ENCODE measurements at regions not wholly inside any gene's neighbourhood (a gene's known extent, or its start where the extent isn't known, plus 50 kb on each side); places are given as distances from the start of the nearest gene placed in this dataset.

DNA sequence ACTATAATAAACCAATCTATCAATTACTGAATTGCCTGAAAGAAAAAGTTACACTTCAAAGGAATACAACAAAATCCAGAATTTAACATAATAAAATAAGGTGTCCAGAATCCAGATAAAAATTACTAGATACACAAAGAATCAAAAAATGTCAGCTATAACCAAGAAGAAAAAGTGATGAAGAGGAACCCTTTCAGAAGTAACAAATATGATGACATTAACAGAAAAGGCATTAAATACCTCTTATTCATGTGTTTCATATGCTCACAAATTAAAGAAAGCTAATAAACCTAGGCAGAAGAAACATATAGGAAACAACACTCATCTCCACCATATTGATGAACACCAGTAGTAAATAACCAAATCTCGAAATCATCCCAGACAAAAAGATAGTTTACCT, 722.8 kb downstream of the ADCYAP1 start (continued):
- TF ChIP-seq ARID4B (CRISPR knock-in tag; IDR thresholded peaks at IDR 0.05; ENCODE audit: borderline replicate concordance) (no peak), FOXK1 (CRISPR knock-in tag; IDR thresholded peaks at IDR 0.05) (no peak)
- TF ChIP-seq, protein P1, sequence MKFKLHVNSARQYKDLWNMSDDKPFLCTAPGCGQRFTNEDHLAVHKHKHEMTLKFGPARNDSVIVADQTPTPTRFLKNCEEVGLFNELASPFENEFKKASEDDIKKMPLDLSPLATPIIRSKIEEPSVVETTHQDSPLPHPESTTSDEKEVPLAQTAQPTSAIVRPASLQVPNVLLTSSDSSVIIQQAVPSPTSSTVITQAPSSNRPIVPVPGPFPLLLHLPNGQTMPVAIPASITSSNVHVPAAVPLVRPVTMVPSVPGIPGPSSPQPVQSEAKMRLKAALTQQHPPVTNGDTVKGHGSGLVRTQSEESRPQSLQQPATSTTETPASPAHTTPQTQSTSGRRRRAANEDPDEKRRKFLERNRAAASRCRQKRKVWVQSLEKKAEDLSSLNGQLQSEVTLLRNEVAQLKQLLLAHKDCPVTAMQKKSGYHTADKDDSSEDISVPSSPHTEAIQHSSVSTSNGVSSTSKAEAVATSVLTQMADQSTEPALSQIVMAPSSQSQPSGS (CRISPR knock-in tag; IDR thresholded peaks at IDR 0.05; ENCODE audit: borderline replicate concordance, low read depth): no peak
- TF ChIP-seq, protein P2, sequence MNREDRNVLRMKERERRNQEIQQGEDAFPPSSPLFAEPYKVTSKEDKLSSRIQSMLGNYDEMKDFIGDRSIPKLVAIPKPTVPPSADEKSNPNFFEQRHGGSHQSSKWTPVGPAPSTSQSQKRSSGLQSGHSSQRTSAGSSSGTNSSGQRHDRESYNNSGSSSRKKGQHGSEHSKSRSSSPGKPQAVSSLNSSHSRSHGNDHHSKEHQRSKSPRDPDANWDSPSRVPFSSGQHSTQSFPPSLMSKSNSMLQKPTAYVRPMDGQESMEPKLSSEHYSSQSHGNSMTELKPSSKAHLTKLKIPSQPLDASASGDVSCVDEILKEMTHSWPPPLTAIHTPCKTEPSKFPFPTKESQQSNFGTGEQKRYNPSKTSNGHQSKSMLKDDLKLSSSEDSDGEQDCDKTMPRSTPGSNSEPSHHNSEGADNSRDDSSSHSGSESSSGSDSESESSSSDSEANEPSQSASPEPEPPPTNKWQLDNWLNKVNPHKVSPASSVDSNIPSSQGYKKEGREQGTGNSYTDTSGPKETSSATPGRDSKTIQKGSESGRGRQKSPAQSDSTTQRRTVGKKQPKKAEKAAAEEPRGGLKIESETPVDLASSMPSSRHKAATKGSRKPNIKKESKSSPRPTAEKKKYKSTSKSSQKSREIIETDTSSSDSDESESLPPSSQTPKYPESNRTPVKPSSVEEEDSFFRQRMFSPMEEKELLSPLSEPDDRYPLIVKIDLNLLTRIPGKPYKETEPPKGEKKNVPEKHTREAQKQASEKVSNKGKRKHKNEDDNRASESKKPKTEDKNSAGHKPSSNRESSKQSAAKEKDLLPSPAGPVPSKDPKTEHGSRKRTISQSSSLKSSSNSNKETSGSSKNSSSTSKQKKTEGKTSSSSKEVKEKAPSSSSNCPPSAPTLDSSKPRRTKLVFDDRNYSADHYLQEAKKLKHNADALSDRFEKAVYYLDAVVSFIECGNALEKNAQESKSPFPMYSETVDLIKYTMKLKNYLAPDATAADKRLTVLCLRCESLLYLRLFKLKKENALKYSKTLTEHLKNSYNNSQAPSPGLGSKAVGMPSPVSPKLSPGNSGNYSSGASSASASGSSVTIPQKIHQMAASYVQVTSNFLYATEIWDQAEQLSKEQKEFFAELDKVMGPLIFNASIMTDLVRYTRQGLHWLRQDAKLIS (CRISPR knock-in tag; IDR thresholded peaks at IDR 0.05; ENCODE audit: borderline replicate concordance): no peak
- TF ChIP-seq, protein P3, sequence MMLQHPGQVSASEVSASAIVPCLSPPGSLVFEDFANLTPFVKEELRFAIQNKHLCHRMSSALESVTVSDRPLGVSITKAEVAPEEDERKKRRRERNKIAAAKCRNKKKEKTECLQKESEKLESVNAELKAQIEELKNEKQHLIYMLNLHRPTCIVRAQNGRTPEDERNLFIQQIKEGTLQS (CRISPR knock-in tag; conservative IDR thresholded peaks at IDR 0.05): no peak

DNA sequence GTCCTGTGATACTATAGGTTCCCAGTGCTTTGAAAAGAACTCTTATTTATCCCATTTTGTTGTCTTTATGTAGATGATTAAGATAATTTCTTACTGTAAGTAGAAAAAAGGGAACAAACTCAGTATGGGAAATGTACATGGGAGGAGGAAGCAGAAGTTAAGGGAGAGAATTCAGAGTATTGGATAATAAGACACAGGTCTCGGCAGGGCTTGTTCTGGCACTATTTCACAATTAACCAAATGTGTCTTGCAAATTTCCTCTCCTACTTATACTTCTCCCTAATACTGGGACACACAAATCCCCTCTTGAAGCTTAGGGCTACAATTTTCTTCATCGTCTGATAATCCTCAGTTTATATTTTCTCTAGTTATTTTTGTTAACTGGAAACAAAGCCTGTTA, 744.0 kb downstream of the ADCYAP1 start:
- TF ChIP-seq ZNF317 (CRISPR knock-in tag; IDR thresholded peaks at IDR 0.05; ENCODE audit: borderline replicate concordance, low read depth) (no peak), ZNF423 (CRISPR knock-in tag; IDR thresholded peaks at IDR 0.05) (no peak), MAX (CRISPR knock-in tag; IDR thresholded peaks at IDR 0.05) (no peak), NR2C2 (CRISPR knock-in tag; IDR thresholded peaks at IDR 0.05) (no peak), FOXP1 (CRISPR knock-in tag; IDR thresholded peaks at IDR 0.05; ENCODE audit: borderline replicate concordance) (no peak), ATF1 (CRISPR knock-in tag; IDR thresholded peaks at IDR 0.05) (no peak), JUN (CRISPR knock-in tag; IDR thresholded peaks at IDR 0.05) (no peak)
- TF ChIP-seq, protein P4, sequence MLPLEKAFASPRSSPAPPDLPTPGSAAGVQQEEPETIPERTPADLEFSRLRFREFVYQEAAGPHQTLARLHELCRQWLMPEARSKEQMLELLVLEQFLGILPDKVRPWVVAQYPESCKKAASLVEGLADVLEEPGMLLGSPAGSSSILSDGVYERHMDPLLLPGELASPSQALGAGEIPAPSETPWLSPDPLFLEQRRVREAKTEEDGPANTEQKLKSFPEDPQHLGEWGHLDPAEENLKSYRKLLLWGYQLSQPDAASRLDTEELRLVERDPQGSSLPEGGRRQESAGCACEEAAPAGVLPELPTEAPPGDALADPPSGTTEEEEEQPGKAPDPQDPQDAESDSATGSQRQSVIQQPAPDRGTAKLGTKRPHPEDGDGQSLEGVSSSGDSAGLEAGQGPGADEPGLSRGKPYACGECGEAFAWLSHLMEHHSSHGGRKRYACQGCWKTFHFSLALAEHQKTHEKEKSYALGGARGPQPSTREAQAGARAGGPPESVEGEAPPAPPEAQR (CRISPR knock-in tag; IDR thresholded peaks at IDR 0.05): no peak
- Mint-ChIP-seq H3K27me3 (ENCODE audit: low read depth) (peaks cover 3% of the 10 kb centered on the region; the same call in 1 of the 2 replicates), H3K9me3 (peaks cover 32% of the 10 kb centered on the region), H3K27ac (no peak overlapping the region), H3K4me1 (no peaks in the 10 kb centered on the region), H3K4me3 (no peak overlapping the region), H3K36me3 (no peaks in the 10 kb centered on the region; the same call in 1 of the 2 replicates)
- no peak for DNase-seq (ENCODE audit: low spot score)
- ChIA-PET CTCF (no interaction called here), POLR2A (no interaction called here)
- ATAC-seq: no peak

Data from WTC11 (cell line).